Muscle of leg (tissue), 3 donors: ENCODE measurements at regions not wholly inside any gene's neighbourhood (a gene's known extent, or its start where the extent isn't known, plus 50 kb on each side); places are given as distances from the start of the nearest gene placed in this dataset.

Experiments
- DNase-seq: peaks from one replicate; pipeline ENCODE4 v3.0.0; 2013
- H3K27ac ChIP-seq: one replicate; pipeline ENCODE4 v1.5.1; 2013; ENCODE audit warnings: mild to moderate bottlenecking, low read length, control low read depth
- H3K27me3 ChIP-seq: one replicate; pipeline ENCODE4 v1.6.1; 2013; ENCODE audit warnings: low read length; ENCODE audit not compliant: control insufficient read depth, insufficient read depth
- H3K36me3 ChIP-seq: one replicate; pipeline ENCODE4 v1.6.1; 2013; ENCODE audit warnings: low read length; ENCODE audit not compliant: control insufficient read depth, insufficient read depth
- H3K4me1 ChIP-seq: one replicate; pipeline ENCODE4 v1.6.1; 2013; ENCODE audit warnings: low read length; ENCODE audit not compliant: control insufficient read depth, insufficient read depth
- H3K4me3 ChIP-seq: one replicate; pipeline ENCODE4 v1.5.1; 2013; ENCODE audit warnings: low read length, control low read depth
- H3K9me3 ChIP-seq: replicated peaks from 2 replicates; pipeline ENCODE4 v1.6.1; 2013; ENCODE audit warnings: low read depth, low read length; ENCODE audit not compliant: control insufficient read depth
- WGBS: methylation state at CpG from one replicate; pipeline ENCODE4 v1.1.5; 2013; ENCODE audit warnings: missing lambda C conversion rate; ENCODE audit not compliant: insufficient coverage; 5-methylcytosine and 5-hydroxymethylcytosine counted together

GRCh38 chr5:73363911-73364730, 84.5 kb downstream of the FOXD1 start:
- Histone ChIP-seq H3K4me1 (no peaks in the 10 kb centered on the region), H3K27me3 (peaks cover 16% of the 10 kb centered on the region), H3K4me3 (no peak overlapping the region), H3K36me3 (no peaks in the 10 kb centered on the region), H3K9me3 (no peaks in the 10 kb centered on the region), H3K27ac (no peak overlapping the region)
- WGBS: 31% methylated on average over 2 of the region's 4 CpGs
- peak; percentile 69 for DNase-seq

GRCh38 chr5:73359395-73359794, 89.2 kb downstream of the FOXD1 start:
- WGBS: 64% methylated on average over 1 of the region's 1 CpG
- no peaks in the 10 kb centered on the region for H3K36me3 ChIP-seq
- H3K27ac ChIP-seq: no peak overlapping the region
- DNase-seq: no peak
- no peaks in the 10 kb centered on the region for H3K4me1 ChIP-seq
- H3K4me3 ChIP-seq: no peak overlapping the region
- no peaks in the 10 kb centered on the region for H3K9me3 ChIP-seq
- H3K27me3 ChIP-seq: peaks cover 9% of the 10 kb centered on the region

- Histone ChIP-seq H3K27ac (no peak overlapping the region), H3K9me3 (no peaks in the 10 kb centered on the region), H3K27me3 (peaks cover 13% of the 10 kb centered on the region), H3K4me1 (peaks cover under 1% of the 10 kb centered on the region), H3K4me3 (no peak overlapping the region), H3K36me3 (no peaks in the 10 kb centered on the region)
- WGBS: 67% methylated on average over 2 of the region's 3 CpGs
- peak; percentile 55 for DNase-seq
These were observed 90.2 kb downstream of the FOXD1 start for GRCh38 chr5:73358366-73358765.

GRCh38 chr5:73357576-73357975, 91.0 kb downstream of the FOXD1 start:
- H3K27me3 ChIP-seq: peaks cover 15% of the 10 kb centered on the region
- no peak overlapping the region for H3K27ac ChIP-seq
- H3K36me3 ChIP-seq: no peaks in the 10 kb centered on the region
- 39% methylated on average over 3 of the region's 3 CpGs for WGBS
- no peak overlapping the region for H3K4me3 ChIP-seq
- no peak for DNase-seq
- H3K9me3 ChIP-seq: no peaks in the 10 kb centered on the region
- peaks cover 2% of the 10 kb centered on the region for H3K4me1 ChIP-seq

GRCh38 chr5:73355108-73355507, 93.5 kb downstream of the FOXD1 start:
- no CpG with 5 or more reads among the region's 1 CpG for WGBS
- Histone ChIP-seq H3K27ac (no peak overlapping the region), H3K4me1 (peaks cover 2% of the 10 kb centered on the region), H3K36me3 (no peaks in the 10 kb centered on the region), H3K9me3 (no peaks in the 10 kb centered on the region), H3K4me3 (no peak overlapping the region), H3K27me3 (peaks cover 15% of the 10 kb centered on the region)
- no peak for DNase-seq

GRCh38 chr5:73354406-73354805, 94.2 kb downstream of the FOXD1 start:
- no peaks in the 10 kb centered on the region for H3K9me3 ChIP-seq
- peaks cover 15% of the 10 kb centered on the region for H3K27me3 ChIP-seq
- DNase-seq: no peak
- no CpG with 5 or more reads among the region's 2 CpGs for WGBS
- H3K27ac ChIP-seq: no peak overlapping the region
- no peaks in the 10 kb centered on the region for H3K36me3 ChIP-seq
- H3K4me3 ChIP-seq: no peak overlapping the region
- peaks cover 2% of the 10 kb centered on the region for H3K4me1 ChIP-seq

- Histone ChIP-seq H3K4me3 (no peak overlapping the region), H3K9me3 (no peaks in the 10 kb centered on the region), H3K27ac (no peak overlapping the region), H3K36me3 (no peaks in the 10 kb centered on the region), H3K4me1 (peaks cover 2% of the 10 kb centered on the region), H3K27me3 (peaks cover 15% of the 10 kb centered on the region)
- DNase-seq: no peak
These were observed 95.8 kb downstream of the FOXD1 start for GRCh38 chr5:73352649-73353230.

GRCh38 chr5:73352243-73352642, 96.3 kb downstream of the FOXD1 start:
- Histone ChIP-seq H3K9me3 (peaks cover under 1% of the 10 kb centered on the region), H3K36me3 (no peaks in the 10 kb centered on the region), H3K4me3 (no peak overlapping the region), H3K27me3 (peaks cover 11% of the 10 kb centered on the region), H3K4me1 (peaks cover 2% of the 10 kb centered on the region), H3K27ac (no peak overlapping the region)
- no peak for DNase-seq
- WGBS: no CpG with 5 or more reads among the region's 1 CpG

GRCh38 chr5:73351593-73351992, 97.0 kb downstream of the FOXD1 start:
- 77% methylated on average over 2 of the region's 3 CpGs for WGBS
- H3K36me3 ChIP-seq: no peaks in the 10 kb centered on the region
- peaks cover 7% of the 10 kb centered on the region for H3K27me3 ChIP-seq
- H3K4me3 ChIP-seq: no peak overlapping the region
- peaks cover 4% of the 10 kb centered on the region for H3K9me3 ChIP-seq
- H3K4me1 ChIP-seq: peaks cover 2% of the 10 kb centered on the region
- H3K27ac ChIP-seq: no peak overlapping the region
- no peak for DNase-seq

GRCh38 chr5:73346878-73347408, 101.6 kb downstream of the FOXD1 start:
- DNase-seq: no peak
- no CpG with 5 or more reads among the region's 1 CpG for WGBS
- Histone ChIP-seq H3K4me3 (no peak overlapping the region), H3K4me1 (no peaks in the 10 kb centered on the region), H3K27me3 (peaks cover 7% of the 10 kb centered on the region), H3K27ac (no peak overlapping the region), H3K36me3 (no peaks in the 10 kb centered on the region), H3K9me3 (peaks cover 6% of the 10 kb centered on the region)
